K562 (cell line): ENCODE measurements at regions not wholly inside any gene's neighbourhood (a gene's known extent, or its start where the extent isn't known, plus 50 kb on each side); places are given as distances from the start of the nearest gene placed in this dataset.

Experiments
- ATAC-seq: fragments of 200-7000 bp; cut with Tn5 transposase; 3 replicates; pipeline ENCODE4 v1.9.1; 2020; ENCODE audit warnings: moderate library complexity
- BruUV-seq: library from RNA; stranded (reverse); fragments of 400-500 nt; replicated peaks from 2 replicates; lab custom pipeline; 2021; lab: Mats Ljungman, UMichigan
- CTCF ChIA-PET: fragments of 300-600 bp; formaldehyde crosslinking; extraction: SDS; loops from one replicate; lab custom pipeline; 2021; ENCODE audit warnings: low intra/inter-chr PET ratio; lab: Yijun Ruan, JAX
- POLR2A ChIA-PET: fragments of 300-600, 350-650 bp; sonication (Branson Sonifier 250); formaldehyde crosslinking; extraction: SDS; loops from one replicate; lab custom pipeline; 2021; ENCODE audit warnings: antibody characterized with exemption, inconsistent platforms; lab: Yijun Ruan, JAX
- DNase-seq, 4 experiments: peaks; one replicate each; pipeline versions ENCODE4 v3.0.0 to v3.0.0-alpha.2; 2011 to 2018; ENCODE audit warnings: low spot score in 3 of 4, mixed read lengths in 3 of 4; ENCODE audit errors: extremely low read depth in 1 of 4
- FAIRE-seq: peaks from 2 replicates; lab custom pipeline; 2011; peaks lifted over from hg19 to GRCh38; lab: Jason Lieb, UNC
- H2AFZ ChIP-seq: 2 replicates; pipeline ENCODE4 v1.6.0; 2011; ENCODE audit warnings: low read depth, low read length, control low read depth, inconsistent platforms
- H3K27ac ChIP-seq: fragments of 200-600 bp; 3 replicates; pipeline ENCODE4 v1.8.0; 2011; ENCODE audit warnings: low read depth, mild to moderate bottlenecking, control low read depth, inconsistent platforms, low read length, moderate library complexity, mixed read lengths; ENCODE audit errors: extremely low read depth
- H3K27me3 ChIP-seq, 2 experiments: fragments of 300-600 bp in 1 of 2; 2 replicates in 1 of 2; 3 replicates in 1 of 2; pipeline versions ENCODE4 v1.6.0 to v1.8.0; 2011; ENCODE audit warnings: inconsistent platforms in 2 of 2, low read length in 2 of 2, mild to moderate bottlenecking in 1 of 2, mixed read lengths in 1 of 2, moderate library complexity in 1 of 2; ENCODE audit not compliant: control insufficient read depth in 2 of 2, insufficient read depth in 2 of 2
- H3K36me3 ChIP-seq: fragments of 300-600 bp; 3 replicates; pipeline ENCODE4 v1.8.0; 2011; ENCODE audit warnings: mild to moderate bottlenecking, low read length, inconsistent platforms; ENCODE audit not compliant: control insufficient read depth, insufficient read depth
- H3K4me1 ChIP-seq, 2 experiments: fragments of 200-600 bp in 1 of 2; replicated peaks in 1 of 2; 2 replicates in 1 of 2; 3 replicates in 1 of 2; pipeline versions ENCODE4 v1.5.1 to v1.8.0; 2011; ENCODE audit warnings: inconsistent platforms in 2 of 2, low read length in 2 of 2, mild to moderate bottlenecking in 1 of 2, mixed read lengths in 1 of 2, moderate library complexity in 1 of 2; ENCODE audit not compliant: control insufficient read depth in 2 of 2, insufficient read depth in 2 of 2
- H3K4me2 ChIP-seq: 2 replicates; pipeline ENCODE4 v1.6.1; 2011; ENCODE audit warnings: low read length, control low read depth, inconsistent platforms, mixed read lengths; ENCODE audit not compliant: insufficient read depth
- H3K4me3 ChIP-seq: fragments of 200-600 bp; sonication (generic), shearing (Covaris generic); 2 replicates; pipeline ENCODE4 v1.5.1; 2016; ENCODE audit warnings: control low read depth, inconsistent platforms
- H3K79me2 ChIP-seq: fragments of 200-600 bp; 3 replicates; pipeline ENCODE4 v1.8.0; 2011; ENCODE audit warnings: low read length, inconsistent platforms; ENCODE audit not compliant: control insufficient read depth, insufficient read depth
- H3K9ac ChIP-seq, 2 experiments: 2 replicates each; pipeline versions ENCODE4 v1.6.0 to v1.6.1; 2011; ENCODE audit warnings: low read depth in 2 of 2, low read length in 2 of 2, control low read depth in 1 of 2, inconsistent platforms in 1 of 2, mild to moderate bottlenecking in 1 of 2, mixed read lengths in 1 of 2; ENCODE audit not compliant: insufficient read depth in 1 of 2
- H3K9me1 ChIP-seq: one replicate; pipeline ENCODE4 v1.6.0; 2011; ENCODE audit warnings: inconsistent platforms, mild to moderate bottlenecking, low read length, moderate library complexity; ENCODE audit not compliant: control insufficient read depth, insufficient read depth
- H3K9me3 ChIP-seq: replicated peaks from 2 replicates; pipeline ENCODE4 v1.5.1; 2011; ENCODE audit warnings: low read depth, low read length, inconsistent platforms; ENCODE audit not compliant: control insufficient read depth, insufficient read depth
- H4K20me1 ChIP-seq: replicated peaks from 2 replicates; pipeline ENCODE4 v1.6.1; 2011; ENCODE audit warnings: low read length, inconsistent platforms, mixed read lengths; ENCODE audit not compliant: control insufficient read depth, insufficient read depth
- E2F3 ChIP-seq: fragments of 250-450 bp; sonication (Bioruptor Pico); IDR thresholded peaks from 2 replicates; pipeline ENCODE4 v1.4.0; 2020; ENCODE audit warnings: mild to moderate bottlenecking
- FOXK1 ChIP-seq: sonication (generic); formaldehyde crosslinking; IDR thresholded peaks from 2 replicates; pipeline ENCODE4 v1.8.0; 2022; ENCODE audit warnings: missing genetic modification reagents, mild to moderate bottlenecking, borderline replicate concordance
- HDAC8 ChIP-seq: fragments of 450-650 bp; IDR thresholded peaks from 2 replicates; pipeline ENCODE4 v1.6.1; 2016; ENCODE audit warnings: mild to moderate bottlenecking, missing genetic modification characterization, moderate library complexity, missing compliant biosample characterization
- L3MBTL2 ChIP-seq: fragments of 450-650 bp; IDR thresholded peaks from 2 replicates; pipeline ENCODE4 v1.6.1; 2016; ENCODE audit warnings: mild to moderate bottlenecking, moderate library complexity
- LCOR ChIP-seq: sonication (generic); formaldehyde crosslinking; IDR thresholded peaks from 2 replicates; pipeline ENCODE4 v1.8.0; 2022; ENCODE audit warnings: mild to moderate bottlenecking, missing genetic modification reagents
- ZNF217 ChIP-seq: sonication (generic); formaldehyde crosslinking; IDR thresholded peaks from 2 replicates; pipeline ENCODE4 v1.8.0; 2022; ENCODE audit warnings: mild to moderate bottlenecking, missing genetic modification reagents
- ZNF444 ChIP-seq: fragments of 250-450 bp; sonication (Bioruptor Pico); IDR thresholded peaks from 2 replicates; pipeline ENCODE4 v1.4.0; 2020; ENCODE audit warnings: mild to moderate bottlenecking, moderate library complexity
- WGBS: fragments of 100-300 bp; shearing (Covaris generic); methylation state at CpG from one replicate; pipeline ENCODE4 v1.1.6; 2016; ENCODE audit warnings: low coverage, mixed read lengths; ENCODE audit not compliant: insufficient coverage; ENCODE audit errors: missing lambda C conversion rate; 5-methylcytosine and 5-hydroxymethylcytosine counted together
- in situ Hi-C: fragments of 300-500 bp; cut with MboI; formaldehyde crosslinking; loops from 4 replicates; pipeline ENCODE4 v1.15.0; 2018; ENCODE audit warnings: inconsistent platforms, mixed read lengths
- intact Hi-C: fragments of 100-400 bp; cut with micrococcal nuclease; formaldehyde crosslinking; loops from 2 replicates; pipeline ENCODE4 v1.14.2; 2022
- TF ChIP-seq, protein P1 (sequence below): fragments of 450-650 bp; formaldehyde crosslinking; IDR thresholded peaks from 2 replicates; pipeline ENCODE4 v1.4.0; 2020; ENCODE audit warnings: mild to moderate bottlenecking, moderate library complexity

GRCh38 chr5:66248874-66249273 lies 104.8 kb downstream of the SREK1 start:
- no peaks in the 10 kb centered on the region for H3K4me1 ChIP-seq
- H3K4me3 ChIP-seq = no peak overlapping the region
- no peak for ATAC-seq
- H4K20me1 ChIP-seq = no peaks in the 10 kb centered on the region
- no peak overlapping the region for H3K27ac ChIP-seq
- no peaks in the 10 kb centered on the region for H3K9me1 ChIP-seq
- H3K9ac ChIP-seq = no peak overlapping the region
- peaks cover 8 to 11% of the 10 kb centered on the region in 2 experiments; a peak in 4 of 5 replicates for H3K27me3 ChIP-seq
- WGBS = 0% methylated on average over 2 of the region's 2 CpGs
- H3K79me2 ChIP-seq = no peaks in the 10 kb centered on the region
- H3K4me2 ChIP-seq = no peak overlapping the region
- DNase-seq = no peak
- intact Hi-C loops = no loop called here
- ChIA-PET CTCF (no interaction called here), POLR2A (no interaction called here)
- BruUV-seq = no TSS peak
- no peaks in the 10 kb centered on the region for H3K9me3 ChIP-seq
- no peak for FAIRE-seq
- TF ChIP-seq HDAC8 (tag) (no peak), L3MBTL2 (no peak)
- TF ChIP-seq, protein P1, sequence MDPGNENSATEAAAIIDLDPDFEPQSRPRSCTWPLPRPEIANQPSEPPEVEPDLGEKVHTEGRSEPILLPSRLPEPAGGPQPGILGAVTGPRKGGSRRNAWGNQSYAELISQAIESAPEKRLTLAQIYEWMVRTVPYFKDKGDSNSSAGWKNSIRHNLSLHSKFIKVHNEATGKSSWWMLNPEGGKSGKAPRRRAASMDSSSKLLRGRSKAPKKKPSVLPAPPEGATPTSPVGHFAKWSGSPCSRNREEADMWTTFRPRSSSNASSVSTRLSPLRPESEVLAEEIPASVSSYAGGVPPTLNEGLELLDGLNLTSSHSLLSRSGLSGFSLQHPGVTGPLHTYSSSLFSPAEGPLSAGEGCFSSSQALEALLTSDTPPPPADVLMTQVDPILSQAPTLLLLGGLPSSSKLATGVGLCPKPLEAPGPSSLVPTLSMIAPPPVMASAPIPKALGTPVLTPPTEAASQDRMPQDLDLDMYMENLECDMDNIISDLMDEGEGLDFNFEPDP = no peak
- TF ChIP-seq, all 486 proteins: peak for 0
- Histone ChIP-seq H3K36me3 (no peaks in the 10 kb centered on the region), H2AFZ (no peak overlapping the region)
- in situ Hi-C loops = no loop called here

- TF ChIP-seq LCOR (CRISPR knock-in tag) (no peak), ZNF217 (CRISPR knock-in tag) (no peak), E2F3 (CRISPR knock-in tag) (no peak), ZNF444 (CRISPR knock-in tag) (no peak), FOXK1 (CRISPR knock-in tag) (no peak)
- no peak for ATAC-seq
These were observed 105.8 kb downstream of the SREK1 start for GRCh38 chr5:66249920-66250319.

More at GRCh38 chr5:66249920-66250319, 105.8 kb downstream of the SREK1 start:
- no peak overlapping the region for H3K4me3 ChIP-seq
- DNase-seq (no peak), FAIRE-seq (no peak)
- no peak overlapping the region for H2AFZ ChIP-seq
- peaks cover 5 to 11% of the 10 kb centered on the region in 2 experiments; a peak in 3 of 5 replicates for H3K27me3 ChIP-seq
- H3K9me3 ChIP-seq = no peaks in the 10 kb centered on the region
- H3K4me1 ChIP-seq = no peaks in the 10 kb centered on the region
- H3K79me2 ChIP-seq = no peaks in the 10 kb centered on the region
- H3K27ac ChIP-seq = no peak overlapping the region
- no peaks in the 10 kb centered on the region for H3K9me1 ChIP-seq
- POLR2A ChIA-PET = interaction anchor here (0.8 to 1.0 kb wide), 3 partner anchors 11 to 1478 kb away, joined by 3 read pairs; no protein-coding TSS in a partner anchor
- 0% methylated on average over 4 of the region's 4 CpGs for WGBS
- BruUV-seq = no TSS peak
- H3K36me3 ChIP-seq = no peaks in the 10 kb centered on the region
- intact Hi-C loops (no loop called here), in situ Hi-C loops (no loop called here)
- CTCF ChIA-PET = no interaction called here
- no peak overlapping the region for H3K4me2 ChIP-seq
- H4K20me1 ChIP-seq = no peaks in the 10 kb centered on the region
- no peak overlapping the region for H3K9ac ChIP-seq
